Endothelial cell of umbilical vein (primary cell): ENCODE measurements at regions not wholly inside any gene's neighbourhood (a gene's known extent, or its start where the extent isn't known, plus 50 kb on each side); places are given as distances from the start of the nearest gene placed in this dataset.

Source experiments
- BruUV-seq: library from RNA; stranded (reverse); fragments of 400-500 nt; replicated peaks from 2 replicates; lab custom pipeline; 2021; lab: Mats Ljungman, UMichigan
- CTCF ChIA-PET: fragments of 300-600, 350-600 bp; sonication (Branson Sonifier 250); formaldehyde crosslinking; loops from one replicate; lab custom pipeline; 2021; ENCODE audit warnings: antibody characterized with exemption, inconsistent platforms; lab: Charles Lee
- POLR2A ChIA-PET: fragments of 300-600, 350-600 bp; sonication (Branson Sonifier 250); formaldehyde crosslinking; loops from one replicate; lab custom pipeline; 2021; ENCODE audit warnings: antibody characterized with exemption, inconsistent platforms; lab: Charles Lee
- DNase-seq: peaks from one replicate; pipeline ENCODE4 v3.0.0-alpha.2; 2011; ENCODE audit warnings: low read depth, low spot score
- FAIRE-seq: peaks from 2 replicates; lab custom pipeline; 2011; peaks lifted over from hg19 to GRCh38; lab: Jason Lieb, UNC
- H2AFZ ChIP-seq: 2 replicates; pipeline ENCODE4 v1.6.0; 2012; ENCODE audit warnings: low read depth, low read length, control low read depth, inconsistent platforms
- H3K27ac ChIP-seq: 2 replicates; pipeline ENCODE4 v1.5.1; 2011; ENCODE audit warnings: low read depth, mild to moderate bottlenecking, control low read depth, low read length, moderate library complexity; ENCODE audit not compliant: insufficient read depth
- H3K27me3 ChIP-seq, 2 experiments: 2 replicates each; pipeline versions ENCODE4 v1.6.0 to v1.6.1; 2011; ENCODE audit warnings: low read length in 2 of 2, mixed read lengths in 1 of 2; ENCODE audit not compliant: control insufficient read depth in 2 of 2, insufficient read depth in 2 of 2
- H3K36me3 ChIP-seq, 2 experiments: 2 replicates in 1 of 2; 3 replicates in 1 of 2; pipeline ENCODE4 v1.5.1; 2011; ENCODE audit warnings: low read length in 2 of 2, mild to moderate bottlenecking in 1 of 2, moderate library complexity in 1 of 2; ENCODE audit not compliant: control insufficient read depth in 2 of 2, insufficient read depth in 2 of 2; ENCODE audit errors: extremely low read depth in 1 of 2
- H3K4me1 ChIP-seq: 3 replicates; pipeline ENCODE4 v1.5.1; 2011; ENCODE audit warnings: mild to moderate bottlenecking, low read length; ENCODE audit not compliant: control insufficient read depth, insufficient read depth; ENCODE audit errors: extremely low read depth
- H3K4me2 ChIP-seq: 2 replicates; pipeline ENCODE4 v1.6.1; 2011; ENCODE audit warnings: low read length, control low read depth, mixed read lengths; ENCODE audit not compliant: insufficient read depth
- H3K4me3 ChIP-seq, 3 experiments: fragments of 200-600 bp in 1 of 3; sonication (generic), shearing (Covaris generic) in 1 of 3; replicated peaks in 1 of 3; 2 replicates each; pipeline ENCODE4 v1.5.1; 2011 to 2016; ENCODE audit warnings: control low read depth in 3 of 3, low read length in 3 of 3, mild to moderate bottlenecking in 2 of 3, inconsistent platforms in 1 of 3, low read depth in 1 of 3, moderate library complexity in 1 of 3; ENCODE audit not compliant: insufficient read depth in 1 of 3
- H3K79me2 ChIP-seq: 2 replicates; pipeline ENCODE4 v1.6.0; 2012; ENCODE audit warnings: low read length, inconsistent platforms; ENCODE audit not compliant: control insufficient read depth, insufficient read depth
- H3K9ac ChIP-seq: replicated peaks from 2 replicates; pipeline ENCODE3; 2011; ENCODE audit warnings: low read length, control low read depth; ENCODE audit not compliant: insufficient read depth; ENCODE audit errors: extremely low read depth
- H3K9me1 ChIP-seq: replicated peaks from 3 replicates; pipeline ENCODE4 v1.6.0; 2011; ENCODE audit warnings: mild to moderate bottlenecking, low read length; ENCODE audit not compliant: control insufficient read depth, insufficient read depth; ENCODE audit errors: extremely low read depth
- H3K9me3 ChIP-seq: replicated peaks from 2 replicates; pipeline ENCODE4 v1.5.1; 2012; ENCODE audit warnings: low read length, inconsistent platforms; ENCODE audit not compliant: control insufficient read depth, insufficient read depth
- H4K20me1 ChIP-seq: replicated peaks from 2 replicates; pipeline ENCODE3; 2011; ENCODE audit warnings: mild to moderate bottlenecking, low read length; ENCODE audit not compliant: control insufficient read depth, insufficient read depth; ENCODE audit errors: extremely low read depth
- EZH2 ChIP-seq: IDR thresholded peaks from 2 replicates; pipeline ENCODE4 v1.6.1; 2012; ENCODE audit warnings: borderline replicate concordance, low read depth, mild to moderate bottlenecking, moderate library complexity, low read length, inconsistent platforms; ENCODE audit not compliant: severe bottlenecking
- FOS ChIP-seq: IDR thresholded peaks from 2 replicates; pipeline ENCODE4 v1.6.1; 2011; ENCODE audit warnings: mild to moderate bottlenecking, low read length, moderate library complexity, borderline replicate concordance; ENCODE audit not compliant: insufficient read depth
- GATA2 ChIP-seq: IDR thresholded peaks from 2 replicates; pipeline ENCODE4 v1.7.0; 2011; ENCODE audit warnings: low read depth, mild to moderate bottlenecking, moderate library complexity, mixed read lengths, low read length; ENCODE audit not compliant: insufficient read length, insufficient read depth
- JUN ChIP-seq: IDR thresholded peaks from 2 replicates; pipeline ENCODE4 v1.6.1; 2011; ENCODE audit warnings: borderline replicate concordance, low read depth; ENCODE audit not compliant: insufficient read length, insufficient read depth
- MYC ChIP-seq: IDR thresholded peaks from one replicate; pipeline ENCODE4 v1.6.1; 2011; ENCODE audit warnings: mild to moderate bottlenecking, low read depth, low read length
- POLR2A ChIP-seq: IDR thresholded peaks from 2 replicates; pipeline ENCODE4 v1.6.1; 2012; ENCODE audit warnings: low read depth, mild to moderate bottlenecking, control low read depth, low read length
- POLR2AphosphoS5 ChIP-seq: IDR thresholded peaks from 2 replicates; pipeline ENCODE4 v1.6.1; 2012; ENCODE audit warnings: low read depth, mild to moderate bottlenecking, control low read depth, low read length, moderate library complexity; ENCODE audit not compliant: insufficient read depth
- dilution Hi-C: fragments of 300-500 bp; cut with MboI; formaldehyde crosslinking; loops from one replicate; pipeline ENCODE4 v1.15.0; 2019; ENCODE audit warnings: low sequenced_read_pairs; ENCODE audit not compliant: extremely low pct_ligation_motif_present
- intact Hi-C: fragments of 100-400 bp; cut with micrococcal nuclease; formaldehyde crosslinking; loops from one replicate; pipeline ENCODE4 v1.10.0; 2022
- TF ChIP-seq, protein P1 (sequence below), 2 donors: IDR thresholded peaks; 1 replicate in 1 of 2; 2 replicates in 1 of 2; pipeline ENCODE4 v1.5.1; 2011; ENCODE audit warnings: low read length in 2 of 2, mild to moderate bottlenecking in 2 of 2, moderate library complexity in 2 of 2, control low read depth in 1 of 2, inconsistent platforms in 1 of 2, low read depth in 1 of 2; ENCODE audit not compliant: insufficient read depth in 1 of 2; ENCODE audit errors: extremely low read depth in 1 of 2
- TF ChIP-seq, protein P2 (sequence below): IDR thresholded peaks from 2 replicates; pipeline ENCODE4 v1.6.1; 2011; ENCODE audit not compliant: insufficient read depth, insufficient read length

- Histone ChIP-seq H4K20me1 (no peaks in the 10 kb centered on the region), H3K4me1 (no peaks in the 10 kb centered on the region), H3K4me3 (no peak overlapping the region), H3K36me3 (no peaks in the 10 kb centered on the region), H3K27me3 (no peaks in the 10 kb centered on the region), H3K79me2 (no peaks in the 10 kb centered on the region), H3K9ac (no peak overlapping the region), H3K27ac (no peak overlapping the region), H3K4me2 (no peak overlapping the region), H3K9me1 (no peaks in the 10 kb centered on the region), H3K9me3 (no peaks in the 10 kb centered on the region), H2AFZ (no peak overlapping the region)
- TF ChIP-seq FOS (no peak), MYC (no peak), POLR2A (no peak), EZH2 (no peak), JUN (no peak), POLR2AphosphoS5 (no peak), GATA2 (no peak)
- TF ChIP-seq, protein P1, sequence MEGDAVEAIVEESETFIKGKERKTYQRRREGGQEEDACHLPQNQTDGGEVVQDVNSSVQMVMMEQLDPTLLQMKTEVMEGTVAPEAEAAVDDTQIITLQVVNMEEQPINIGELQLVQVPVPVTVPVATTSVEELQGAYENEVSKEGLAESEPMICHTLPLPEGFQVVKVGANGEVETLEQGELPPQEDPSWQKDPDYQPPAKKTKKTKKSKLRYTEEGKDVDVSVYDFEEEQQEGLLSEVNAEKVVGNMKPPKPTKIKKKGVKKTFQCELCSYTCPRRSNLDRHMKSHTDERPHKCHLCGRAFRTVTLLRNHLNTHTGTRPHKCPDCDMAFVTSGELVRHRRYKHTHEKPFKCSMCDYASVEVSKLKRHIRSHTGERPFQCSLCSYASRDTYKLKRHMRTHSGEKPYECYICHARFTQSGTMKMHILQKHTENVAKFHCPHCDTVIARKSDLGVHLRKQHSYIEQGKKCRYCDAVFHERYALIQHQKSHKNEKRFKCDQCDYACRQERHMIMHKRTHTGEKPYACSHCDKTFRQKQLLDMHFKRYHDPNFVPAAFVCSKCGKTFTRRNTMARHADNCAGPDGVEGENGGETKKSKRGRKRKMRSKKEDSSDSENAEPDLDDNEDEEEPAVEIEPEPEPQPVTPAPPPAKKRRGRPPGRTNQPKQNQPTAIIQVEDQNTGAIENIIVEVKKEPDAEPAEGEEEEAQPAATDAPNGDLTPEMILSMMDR (IDR thresholded peaks at IDR 0.05; ENCODE audit: extremely low read depth in 1 of 2, insufficient read depth in 1 of 2, low read depth in 1 of 2, low read length in 2 of 2), result no peak
- TF ChIP-seq, protein P2, sequence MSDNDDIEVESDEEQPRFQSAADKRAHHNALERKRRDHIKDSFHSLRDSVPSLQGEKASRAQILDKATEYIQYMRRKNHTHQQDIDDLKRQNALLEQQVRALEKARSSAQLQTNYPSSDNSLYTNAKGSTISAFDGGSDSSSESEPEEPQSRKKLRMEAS, result no peak
- DNase-seq, result no peak
- FAIRE-seq, result no peak
- POLR2A ChIA-PET, result no interaction called here
- no TSS peak for BruUV-seq
- CTCF ChIA-PET, result interaction anchor here (1.0 to 1.3 kb wide), 2 partner anchors 10 to 14 kb away, joined by 3 read pairs; no protein-coding TSS in a partner anchor
- intact Hi-C loops (no loop called here), dilution Hi-C loops (no loop called here)
Observed at GRCh38 chr12:84507956-84508850, 404.4 kb downstream of the SLC6A15 start.
